ENCODE measurements at regions not wholly inside any gene's neighbourhood (a gene's known extent, or its start where the extent isn't known, plus 50 kb on each side); places are given as distances from the start of the nearest gene placed in this dataset.
A peak's percentile ranks its signal among the peaks of the same experiment; 100 is the strongest.
"Not testable (repeated sequence)": the region's sequence is repeated elsewhere in the genome, so short reads cannot be mapped to it uniquely, and the experiment has no call there.

DNA sequence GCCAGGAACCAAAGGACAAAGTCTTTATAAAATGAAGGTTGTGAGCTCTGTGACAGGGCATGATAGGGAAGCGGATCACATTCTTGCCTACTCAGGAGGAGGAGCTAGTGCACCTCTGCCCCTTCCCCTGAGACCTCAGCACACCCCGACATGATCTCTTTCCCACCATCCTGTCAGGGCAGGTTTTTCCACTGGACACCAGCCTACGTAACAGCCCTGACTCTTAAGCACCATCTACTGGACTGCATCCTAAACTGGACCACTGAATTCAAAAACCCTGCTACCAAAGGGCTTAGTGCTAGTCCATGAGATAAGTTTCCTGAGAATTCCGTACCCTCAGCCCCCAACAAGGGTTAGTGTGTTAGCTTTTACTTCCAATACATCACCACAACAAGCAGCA is 166.4 kb downstream of the FAM72C start:
- not testable (repeated sequence) for H3K9me3 ChIP-seq (ENCODE audit: control insufficient read depth in 4 of 4, insufficient read depth in 3 of 4, low read length in 3 of 4); H3K36me3 ChIP-seq (ENCODE audit: control insufficient read depth in 4 of 4, insufficient read depth in 4 of 4, low read length in 4 of 4); ATAC-seq (ENCODE audit: insufficient read depth, low FRiP score); H3K9ac ChIP-seq (ENCODE audit: insufficient read depth in 1 of 2, low read length in 2 of 2); H3K27me3 ChIP-seq (ENCODE audit: control insufficient read depth in 3 of 3, insufficient read depth in 3 of 3, low read length in 2 of 3); H3K4me3 ChIP-seq; H3K27ac ChIP-seq (ENCODE audit: low read depth in 1 of 2, low read length in 1 of 2); H3K4me1 ChIP-seq (ENCODE audit: control insufficient read depth in 5 of 5, insufficient read depth in 5 of 5, low read length in 5 of 5); DNase-seq
- no CpG with 5 or more reads among the region's 4 CpGs for WGBS, 2 donors

GRCh38 chr1:143804707-143805356 is 167.0 kb downstream of the FAM72C start:
- not testable (repeated sequence) for DNase-seq; H3K27ac ChIP-seq (ENCODE audit: low read depth in 1 of 2, low read length in 1 of 2); H3K9ac ChIP-seq (ENCODE audit: insufficient read depth in 1 of 2, low read length in 2 of 2); H3K27me3 ChIP-seq (ENCODE audit: control insufficient read depth in 3 of 3, insufficient read depth in 3 of 3, low read length in 2 of 3); H3K4me3 ChIP-seq; H3K36me3 ChIP-seq (ENCODE audit: control insufficient read depth in 4 of 4, insufficient read depth in 4 of 4, low read length in 4 of 4); H3K9me3 ChIP-seq (ENCODE audit: control insufficient read depth in 4 of 4, insufficient read depth in 3 of 4, low read length in 3 of 4); H3K4me1 ChIP-seq (ENCODE audit: control insufficient read depth in 5 of 5, insufficient read depth in 5 of 5, low read length in 5 of 5)
- peak; percentile 20 for ATAC-seq (ENCODE audit: insufficient read depth, low FRiP score)
- 0 to 2% methylated on average over 8 to 13 of the region's 16 CpGs for WGBS, 2 donors

DNA sequence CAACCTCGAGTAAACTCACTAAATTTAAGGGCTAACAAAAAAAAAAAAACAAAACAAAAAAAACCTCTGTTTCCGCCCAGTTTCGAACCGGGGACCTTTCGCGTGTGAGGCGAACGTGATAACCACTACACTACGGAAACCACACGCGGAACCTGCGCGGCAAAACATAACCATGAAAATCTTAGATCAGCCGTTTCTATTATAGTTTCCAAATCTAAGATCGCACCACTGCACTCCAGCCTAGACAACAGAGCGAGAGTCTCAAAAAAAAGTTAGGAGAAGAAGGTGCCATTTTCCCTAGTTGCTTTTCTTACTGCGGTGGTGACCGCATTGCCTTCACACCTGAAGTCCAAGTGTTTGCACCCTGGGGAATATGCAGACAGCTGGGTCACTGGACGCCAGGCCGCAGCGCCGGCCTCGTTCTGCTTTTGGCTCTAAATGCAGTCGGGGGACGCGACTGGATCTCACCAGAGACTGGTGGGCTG is 167.8 kb downstream of the FAM72C start:
- ATAC-seq (ENCODE audit: insufficient read depth, low FRiP score) (peak; percentile 76), DNase-seq (peak; percentile 73 to 79 (median 78))
- WGBS, 2 donors = 0 to 1% methylated on average over 25 to 26 of the region's 26 CpGs

GRCh38 chr1:143803095-143803494 is 168.7 kb downstream of the FAM72C start:
- H3K4me3 ChIP-seq; H3K9ac ChIP-seq (ENCODE audit: insufficient read depth in 1 of 2, low read length in 2 of 2); H3K27ac ChIP-seq (ENCODE audit: low read depth in 1 of 2, low read length in 1 of 2); H3K9me3 ChIP-seq (ENCODE audit: control insufficient read depth in 4 of 4, insufficient read depth in 3 of 4, low read length in 3 of 4); DNase-seq; H3K4me1 ChIP-seq (ENCODE audit: control insufficient read depth in 5 of 5, insufficient read depth in 5 of 5, low read length in 5 of 5); H3K36me3 ChIP-seq (ENCODE audit: control insufficient read depth in 4 of 4, insufficient read depth in 4 of 4, low read length in 4 of 4); H3K27me3 ChIP-seq (ENCODE audit: control insufficient read depth in 3 of 3, insufficient read depth in 3 of 3, low read length in 2 of 3): not testable (repeated sequence)
- WGBS, 2 donors = no CpG with 5 or more reads among the region's 13 CpGs
- peak; percentile 74 for ATAC-seq (ENCODE audit: insufficient read depth, low FRiP score)

More for the DNA sequence above, 167.8 kb downstream of the FAM72C start:
- not testable (repeated sequence) for H3K27me3 ChIP-seq (ENCODE audit: control insufficient read depth in 3 of 3, insufficient read depth in 3 of 3, low read length in 2 of 3); H3K27ac ChIP-seq (ENCODE audit: low read depth in 1 of 2, low read length in 1 of 2); H3K4me1 ChIP-seq (ENCODE audit: control insufficient read depth in 5 of 5, insufficient read depth in 5 of 5, low read length in 5 of 5); H3K4me3 ChIP-seq; H3K36me3 ChIP-seq (ENCODE audit: control insufficient read depth in 4 of 4, insufficient read depth in 4 of 4, low read length in 4 of 4); H3K9me3 ChIP-seq (ENCODE audit: control insufficient read depth in 4 of 4, insufficient read depth in 3 of 4, low read length in 3 of 4)
- H3K9ac ChIP-seq (ENCODE audit: insufficient read depth in 1 of 2, low read length in 2 of 2) = peak overlapping the region in 1 of 2 donors; percentile 40

GRCh38 chr1:143799568-143800187 is 172.1 kb downstream of the FAM72C start:
- not testable (repeated sequence) for H3K4me1 ChIP-seq (ENCODE audit: control insufficient read depth in 5 of 5, insufficient read depth in 5 of 5, low read length in 5 of 5); H3K9me3 ChIP-seq (ENCODE audit: control insufficient read depth in 4 of 4, insufficient read depth in 3 of 4, low read length in 3 of 4); H3K36me3 ChIP-seq (ENCODE audit: control insufficient read depth in 4 of 4, insufficient read depth in 4 of 4, low read length in 4 of 4); H3K9ac ChIP-seq (ENCODE audit: insufficient read depth in 1 of 2, low read length in 2 of 2); H3K27me3 ChIP-seq (ENCODE audit: control insufficient read depth in 3 of 3, insufficient read depth in 3 of 3, low read length in 2 of 3); ATAC-seq (ENCODE audit: insufficient read depth, low FRiP score); H3K4me3 ChIP-seq; DNase-seq; H3K27ac ChIP-seq (ENCODE audit: low read depth in 1 of 2, low read length in 1 of 2)
- no CpG with 5 or more reads among the region's 22 CpGs for WGBS, 2 donors

DNA sequence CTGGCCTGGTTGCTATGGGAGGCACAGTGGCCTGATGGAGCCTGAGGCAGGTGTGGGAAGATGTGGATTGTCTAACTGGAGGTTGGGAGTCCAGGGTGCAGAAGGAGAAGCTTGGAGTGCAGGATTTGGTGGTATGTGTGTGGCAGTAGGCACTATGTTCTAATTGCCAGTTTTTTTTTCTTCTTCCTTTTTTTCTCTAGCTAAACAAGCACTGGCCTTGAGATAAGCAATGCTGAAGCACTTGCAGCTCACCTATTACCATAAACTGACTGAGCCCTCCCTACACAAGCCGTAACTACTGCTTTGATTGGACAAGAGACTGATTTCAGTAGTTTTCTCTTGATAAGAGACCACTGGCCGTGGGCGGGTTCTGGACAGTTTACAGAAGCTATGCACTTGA is 175.4 kb downstream of the FAM72C start:
- H3K4me3 ChIP-seq; H3K9me3 ChIP-seq (ENCODE audit: control insufficient read depth in 4 of 4, insufficient read depth in 3 of 4, low read length in 3 of 4); ATAC-seq (ENCODE audit: insufficient read depth, low FRiP score); H3K9ac ChIP-seq (ENCODE audit: insufficient read depth in 1 of 2, low read length in 2 of 2); H3K27me3 ChIP-seq (ENCODE audit: control insufficient read depth in 3 of 3, insufficient read depth in 3 of 3, low read length in 2 of 3); H3K27ac ChIP-seq (ENCODE audit: low read depth in 1 of 2, low read length in 1 of 2); DNase-seq; H3K36me3 ChIP-seq (ENCODE audit: control insufficient read depth in 4 of 4, insufficient read depth in 4 of 4, low read length in 4 of 4); H3K4me1 ChIP-seq (ENCODE audit: control insufficient read depth in 5 of 5, insufficient read depth in 5 of 5, low read length in 5 of 5): not testable (repeated sequence)
- no CpG with 5 or more reads among the region's 3 CpGs for WGBS, 2 donors

DNA sequence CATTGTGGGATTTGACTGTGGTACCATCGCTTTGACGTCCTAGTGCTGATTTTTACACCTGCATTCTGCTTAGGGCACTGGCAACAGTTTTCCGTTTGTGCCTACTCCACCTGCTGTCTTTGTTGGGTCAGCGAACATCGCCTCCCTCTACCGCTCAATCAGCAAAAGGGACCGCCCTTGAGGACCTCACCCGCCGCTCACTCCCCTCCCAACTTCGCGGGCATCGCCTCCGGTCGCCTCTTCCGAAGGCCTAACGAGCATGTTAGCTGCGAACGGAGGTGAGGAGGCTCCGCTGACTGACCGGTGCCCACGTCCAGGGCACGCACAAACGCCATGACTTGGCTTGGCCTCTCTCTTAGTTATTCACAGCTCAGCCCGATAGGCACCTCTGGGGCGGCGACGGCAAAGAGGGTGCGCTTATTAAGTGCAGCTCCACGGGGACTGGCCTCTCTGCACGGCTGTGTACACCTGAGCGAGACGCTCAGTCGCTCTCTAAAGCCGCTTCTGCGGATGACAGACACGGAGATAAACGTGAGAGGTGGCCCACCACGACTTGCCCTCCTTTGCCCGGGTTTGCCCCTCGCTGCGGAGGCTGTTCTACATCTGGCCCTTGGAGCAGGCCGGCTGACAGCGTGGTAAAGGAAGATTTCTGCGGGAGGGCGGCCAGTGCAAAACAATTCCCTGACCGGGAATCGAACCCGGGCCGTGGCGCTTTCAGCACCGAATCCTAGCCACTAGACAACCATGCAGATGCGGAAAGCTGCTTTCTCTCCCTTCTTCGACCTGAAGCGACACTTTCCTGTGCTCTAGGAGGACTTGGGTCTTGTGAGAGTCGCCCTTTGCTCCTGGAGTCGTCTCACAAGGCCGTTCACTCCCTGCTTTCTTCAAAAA is 179.5 kb downstream of the FAM72C start:
- peak; percentile 34 for ATAC-seq (ENCODE audit: insufficient read depth, low FRiP score)
- not testable (repeated sequence) for H3K9ac ChIP-seq (ENCODE audit: insufficient read depth in 1 of 2, low read length in 2 of 2); DNase-seq; H3K4me3 ChIP-seq; H3K4me1 ChIP-seq (ENCODE audit: control insufficient read depth in 5 of 5, insufficient read depth in 5 of 5, low read length in 5 of 5); H3K27me3 ChIP-seq (ENCODE audit: control insufficient read depth in 3 of 3, insufficient read depth in 3 of 3, low read length in 2 of 3); H3K36me3 ChIP-seq (ENCODE audit: control insufficient read depth in 4 of 4, insufficient read depth in 4 of 4, low read length in 4 of 4); H3K9me3 ChIP-seq (ENCODE audit: control insufficient read depth in 4 of 4, insufficient read depth in 3 of 4, low read length in 3 of 4); H3K27ac ChIP-seq (ENCODE audit: low read depth in 1 of 2, low read length in 1 of 2)
- no CpG with 5 or more reads among the region's 57 CpGs for WGBS, 2 donors

GRCh38 chr1:143786381-143786780 is 185.4 kb downstream of the FAM72C start:
- H3K4me1 ChIP-seq (ENCODE audit: control insufficient read depth in 5 of 5, insufficient read depth in 5 of 5, low read length in 5 of 5); H3K27me3 ChIP-seq (ENCODE audit: control insufficient read depth in 3 of 3, insufficient read depth in 3 of 3, low read length in 2 of 3); ATAC-seq (ENCODE audit: insufficient read depth, low FRiP score); H3K9me3 ChIP-seq (ENCODE audit: control insufficient read depth in 4 of 4, insufficient read depth in 3 of 4, low read length in 3 of 4); DNase-seq; H3K27ac ChIP-seq (ENCODE audit: low read depth in 1 of 2, low read length in 1 of 2); H3K4me3 ChIP-seq; H3K36me3 ChIP-seq (ENCODE audit: control insufficient read depth in 4 of 4, insufficient read depth in 4 of 4, low read length in 4 of 4); H3K9ac ChIP-seq (ENCODE audit: insufficient read depth in 1 of 2, low read length in 2 of 2): not testable (repeated sequence)
- WGBS, 2 donors = no CpG with 5 or more reads among the region's 3 CpGs

Data from lung (tissue), 9 donors.